ENCODE measurements at regions not wholly inside any gene's neighbourhood (a gene's known extent, or its start where the extent isn't known, plus 50 kb on each side); places are given as distances from the start of the nearest gene placed in this dataset.
"Not testable (repeated sequence)": the region's sequence is repeated elsewhere in the genome, so short reads cannot be mapped to it uniquely, and the experiment has no call there.

DNA sequence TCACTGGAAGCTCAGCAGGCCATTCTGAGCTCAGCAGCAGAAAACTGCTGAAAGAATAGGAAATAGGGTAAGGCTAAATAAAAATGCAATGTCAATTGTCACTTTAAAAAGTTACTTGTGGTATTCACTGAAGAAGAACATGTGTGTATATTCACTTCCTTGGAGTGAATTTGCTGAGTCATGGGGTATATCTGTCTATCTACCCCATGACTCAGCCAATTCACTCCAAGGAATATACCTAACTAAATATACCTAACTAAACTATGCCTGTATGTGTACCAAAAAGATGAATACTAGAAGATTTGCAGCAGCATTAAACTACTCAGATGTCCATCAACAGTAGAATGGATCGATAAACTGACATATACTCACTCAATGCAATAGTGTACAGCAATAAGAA lies 69.5 kb upstream of the KCNAB1 start:
- TF ChIP-seq, protein P1, sequence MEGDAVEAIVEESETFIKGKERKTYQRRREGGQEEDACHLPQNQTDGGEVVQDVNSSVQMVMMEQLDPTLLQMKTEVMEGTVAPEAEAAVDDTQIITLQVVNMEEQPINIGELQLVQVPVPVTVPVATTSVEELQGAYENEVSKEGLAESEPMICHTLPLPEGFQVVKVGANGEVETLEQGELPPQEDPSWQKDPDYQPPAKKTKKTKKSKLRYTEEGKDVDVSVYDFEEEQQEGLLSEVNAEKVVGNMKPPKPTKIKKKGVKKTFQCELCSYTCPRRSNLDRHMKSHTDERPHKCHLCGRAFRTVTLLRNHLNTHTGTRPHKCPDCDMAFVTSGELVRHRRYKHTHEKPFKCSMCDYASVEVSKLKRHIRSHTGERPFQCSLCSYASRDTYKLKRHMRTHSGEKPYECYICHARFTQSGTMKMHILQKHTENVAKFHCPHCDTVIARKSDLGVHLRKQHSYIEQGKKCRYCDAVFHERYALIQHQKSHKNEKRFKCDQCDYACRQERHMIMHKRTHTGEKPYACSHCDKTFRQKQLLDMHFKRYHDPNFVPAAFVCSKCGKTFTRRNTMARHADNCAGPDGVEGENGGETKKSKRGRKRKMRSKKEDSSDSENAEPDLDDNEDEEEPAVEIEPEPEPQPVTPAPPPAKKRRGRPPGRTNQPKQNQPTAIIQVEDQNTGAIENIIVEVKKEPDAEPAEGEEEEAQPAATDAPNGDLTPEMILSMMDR (IDR thresholded peaks at IDR 0.05; ENCODE audit: borderline replicate concordance, insufficient read depth, low read depth, low read length): no peak
- no peak overlapping the region for H3K4me3 ChIP-seq (ENCODE audit: low read depth, low read length)

DNA sequence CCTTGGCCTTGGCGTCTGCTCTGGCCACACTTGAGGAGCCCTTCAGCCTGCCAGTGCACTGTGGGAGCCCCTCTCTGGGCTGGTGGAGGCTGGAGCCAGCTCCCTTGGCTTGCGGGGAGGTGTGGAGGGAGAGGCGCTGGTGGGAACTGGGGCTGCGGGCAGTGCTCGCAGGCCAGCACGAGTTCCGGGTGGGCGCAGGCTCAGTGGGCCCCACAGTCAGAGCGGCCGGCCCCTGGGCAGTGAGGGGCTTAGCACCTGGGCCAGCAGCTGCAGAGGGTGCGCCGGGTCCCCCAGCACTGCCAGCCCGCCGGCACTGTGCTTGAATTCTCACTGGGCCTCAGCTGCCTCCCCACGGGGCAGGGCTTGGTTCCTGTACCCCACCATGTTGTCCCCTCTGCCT lies 68.7 kb upstream of the KCNAB1 start:
- no peak overlapping the region for H3K4me3 ChIP-seq (ENCODE audit: low read depth, low read length)
- TF ChIP-seq, protein P1 (IDR thresholded peaks at IDR 0.05; ENCODE audit: borderline replicate concordance, insufficient read depth, low read depth, low read length): no peak

DNA sequence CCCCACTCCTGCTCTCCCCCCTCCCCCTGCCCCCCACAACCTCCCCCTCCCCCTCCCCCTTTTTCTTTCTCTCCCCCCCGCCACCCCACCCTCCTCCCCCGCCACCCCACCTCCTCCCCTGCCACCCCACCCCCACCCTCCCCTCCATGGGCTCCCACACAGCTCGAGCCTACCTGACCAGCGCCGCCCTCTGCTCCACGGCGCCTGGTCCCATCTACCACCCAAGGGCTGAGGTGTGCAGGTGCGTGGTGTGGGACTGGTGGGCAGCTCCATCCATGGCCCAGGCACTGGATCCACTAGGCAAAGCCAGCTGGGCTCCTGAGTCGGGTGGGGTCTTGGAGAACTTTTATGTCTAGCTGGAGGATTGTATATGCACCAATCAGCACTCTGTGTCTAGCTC lies 68.3 kb upstream of the KCNAB1 start:
- no peak overlapping the region for H3K4me3 ChIP-seq (ENCODE audit: low read depth, low read length)
- TF ChIP-seq, protein P1 (IDR thresholded peaks at IDR 0.05; ENCODE audit: borderline replicate concordance, insufficient read depth, low read depth, low read length): no peak

DNA sequence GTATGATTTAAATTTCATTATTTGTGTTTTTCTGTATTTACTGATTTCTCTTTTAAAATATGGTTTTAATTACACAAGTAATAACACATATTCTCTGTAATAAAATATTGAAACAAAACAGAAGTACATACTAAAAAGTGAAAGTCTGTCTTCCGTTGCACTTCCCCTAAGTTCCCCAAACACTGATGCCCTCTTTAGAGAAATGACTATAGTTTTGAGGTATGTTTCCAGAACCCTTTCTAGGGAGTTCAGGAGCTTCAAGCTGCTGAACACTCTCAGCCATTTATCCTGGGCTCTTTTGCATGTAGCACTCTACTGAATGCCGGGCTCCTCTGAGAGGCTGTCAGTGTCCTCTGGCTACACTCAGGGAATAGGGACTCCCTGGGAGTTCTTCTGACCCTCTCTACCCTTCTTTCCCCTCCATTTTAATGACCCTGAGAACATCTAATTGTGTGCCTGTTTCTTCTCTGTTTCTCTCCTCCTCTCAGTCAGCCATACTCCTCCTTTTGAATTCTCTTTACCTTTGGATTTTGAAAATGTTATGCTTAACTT lies 60.4 kb upstream of the KCNAB1 start:
- H3K4me3 ChIP-seq (ENCODE audit: low read depth, low read length): no peak overlapping the region
- TF ChIP-seq, protein P1 (IDR thresholded peaks at IDR 0.05; ENCODE audit: borderline replicate concordance, insufficient read depth, low read depth, low read length): no peak

DNA sequence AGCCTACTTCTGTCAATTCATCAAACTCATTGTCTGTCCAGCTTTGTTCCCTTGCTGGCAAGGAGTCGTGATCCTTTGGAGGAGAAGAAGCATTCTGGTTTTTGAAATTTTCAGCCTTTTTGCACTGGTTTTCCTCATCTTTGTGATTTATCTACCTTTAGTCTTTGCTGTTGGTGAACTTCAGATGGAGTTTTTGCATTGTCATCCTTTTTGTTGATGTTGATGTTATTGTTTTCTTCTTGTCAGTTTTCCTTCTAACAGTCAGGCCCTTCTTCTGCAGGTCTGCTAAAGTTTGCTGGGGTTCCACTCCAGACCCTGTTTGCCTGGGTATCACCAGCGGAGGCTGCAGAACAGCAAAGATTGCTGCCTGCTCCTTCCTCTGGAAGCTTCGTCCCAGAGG lies 52.2 kb upstream of the KCNAB1 start:
- H3K4me3 ChIP-seq (ENCODE audit: low read depth, low read length): not testable (repeated sequence)

DNA sequence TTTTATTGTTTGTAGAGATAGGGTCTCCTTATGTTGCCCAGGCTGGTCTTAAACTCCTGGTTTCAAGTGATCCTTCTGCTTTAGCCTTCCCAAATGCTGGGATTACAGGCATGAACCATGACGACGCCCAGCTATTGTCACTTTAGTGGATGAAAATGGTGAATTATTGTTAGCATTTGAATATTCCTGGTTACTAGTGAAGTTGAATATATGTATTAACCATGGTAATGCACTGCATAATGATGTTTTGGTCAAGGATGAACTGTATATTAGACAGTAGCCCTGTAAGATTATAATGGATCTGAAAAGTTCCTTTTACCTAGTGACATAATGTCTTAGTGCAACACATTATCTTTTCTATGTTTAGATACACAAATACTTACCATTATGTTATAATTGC lies 50.4 kb upstream of the KCNAB1 start:
- no peak overlapping the region for H3K4me3 ChIP-seq (ENCODE audit: low read depth, low read length)
- TF ChIP-seq, protein P1 (IDR thresholded peaks at IDR 0.05; ENCODE audit: borderline replicate concordance, insufficient read depth, low read depth, low read length): no peak
